Caco-2 (cell line): ENCODE measurements at regions not wholly inside any gene's neighbourhood (a gene's known extent, or its start where the extent isn't known, plus 50 kb on each side); places are given as distances from the start of the nearest gene placed in this dataset.

Experiments used
- BruUV-seq: library from RNA; stranded (reverse); fragments of 400-500 nt; replicated peaks from 2 replicates; lab custom pipeline; 2021; lab: Mats Ljungman, UMichigan
- CTCF ChIA-PET: fragments of 300-600 bp; sonication (Branson Sonifier 250); formaldehyde crosslinking; loops from one replicate; lab custom pipeline; 2022; ENCODE audit warnings: antibody characterized with exemption; lab: Charles Lee
- POLR2A ChIA-PET: fragments of 300-600 bp; sonication (Branson Sonifier 250); formaldehyde crosslinking; loops from one replicate; lab custom pipeline; 2022; ENCODE audit warnings: antibody characterized with exemption; lab: Charles Lee
- DNase-seq, 2 experiments: peaks; one replicate each; pipeline versions ENCODE4 v3.0.0 to v3.0.0-alpha.2; 2020 to 2022
- H3K27me3 ChIP-seq: replicated peaks from 2 replicates; pipeline ENCODE4 v1.6.0; 2011; ENCODE audit warnings: low read length; ENCODE audit not compliant: control insufficient read depth, insufficient read depth
- H3K36me3 ChIP-seq: 2 replicates; pipeline ENCODE4 v1.5.1; 2011; ENCODE audit warnings: low read length; ENCODE audit not compliant: control insufficient read depth, insufficient read depth
- H3K4me1 ChIP-seq: fragments of 250-450 bp; sonication (Bioruptor Pico); 2 replicates; pipeline ENCODE4 v1.5.1; 2020; ENCODE audit warnings: mild to moderate bottlenecking
- H3K4me3 ChIP-seq: 2 replicates; pipeline ENCODE4 v1.5.1; 2011; ENCODE audit warnings: low read depth, mild to moderate bottlenecking, control low read depth, low read length
- H3K9me3 ChIP-seq: fragments of 250-450 bp; sonication (Bioruptor Pico); 2 replicates; pipeline ENCODE4 v1.5.1; 2020; ENCODE audit warnings: mild to moderate bottlenecking, moderate library complexity
- H3K27ac Mint-ChIP-seq: one replicate; pipeline ENCODE4 v1.8.0; 2022; ENCODE audit warnings: mixed read lengths; ENCODE audit not compliant: unreplicated experiment
- H3K27me3 Mint-ChIP-seq: one replicate; pipeline ENCODE4 v1.8.0; 2022; ENCODE audit warnings: mixed read lengths; ENCODE audit not compliant: insufficient read depth, unreplicated experiment
- H3K36me3 Mint-ChIP-seq: one replicate; pipeline ENCODE4 v1.8.0; 2022; ENCODE audit warnings: mild to moderate bottlenecking, mixed read lengths; ENCODE audit not compliant: insufficient read depth, unreplicated experiment
- H3K4me1 Mint-ChIP-seq: one replicate; pipeline ENCODE4 v1.8.0; 2022; ENCODE audit warnings: low read depth, mixed read lengths; ENCODE audit not compliant: unreplicated experiment
- H3K4me3 Mint-ChIP-seq: one replicate; pipeline ENCODE4 v1.8.0; 2022; ENCODE audit warnings: mild to moderate bottlenecking, moderate library complexity, mixed read lengths; ENCODE audit not compliant: unreplicated experiment
- H3K9me3 Mint-ChIP-seq: one replicate; pipeline ENCODE4 v1.8.0; 2022; ENCODE audit warnings: mixed read lengths; ENCODE audit not compliant: unreplicated experiment
- intact Hi-C: fragments of 100-400 bp; cut with micrococcal nuclease; formaldehyde crosslinking; loops from one replicate; pipeline ENCODE4 v1.10.0; 2022; ENCODE audit not compliant: unreplicated experiment
- TF ChIP-seq, protein P1 (sequence below), 2 experiments: fragments of 200-600 bp in 1 of 2; IDR thresholded peaks; 1 replicate in 1 of 2; 2 replicates in 1 of 2; pipeline versions ENCODE4 v1.5.1 to v1.8.0; 2011 to 2022; ENCODE audit warnings: antibody characterized with exemption in 1 of 2, control low read depth in 1 of 2, inconsistent platforms in 1 of 2, low read depth in 1 of 2, low read length in 1 of 2, mild to moderate bottlenecking in 1 of 2, moderate library complexity in 1 of 2; ENCODE audit not compliant: insufficient read depth in 1 of 2, severe bottlenecking in 1 of 2, unreplicated experiment in 1 of 2

DNA sequence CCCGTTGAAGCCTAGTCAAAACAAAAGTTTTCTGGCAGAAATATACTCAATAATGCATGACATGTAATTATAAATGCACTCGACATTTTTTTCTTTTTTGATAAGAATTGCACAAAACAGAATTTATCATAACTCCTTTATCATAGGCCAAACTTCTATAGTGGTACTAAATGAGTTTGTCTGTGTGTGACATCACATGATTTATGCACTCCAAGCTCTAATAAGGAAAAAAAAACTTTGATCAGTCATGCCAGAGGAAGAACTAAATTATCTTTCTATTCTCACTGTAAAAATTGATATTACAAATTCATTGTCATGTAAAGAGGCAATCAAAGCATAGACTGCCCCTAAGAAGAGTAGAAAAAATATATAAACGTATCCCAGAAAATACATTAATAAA, 112.4 kb upstream of the NOCT start:
- H3K4me1 Mint-ChIP-seq, result peaks cover 6% of the 10 kb centered on the region
- H3K36me3 Mint-ChIP-seq, result no peaks in the 10 kb centered on the region
- H3K4me3 Mint-ChIP-seq, result no peak overlapping the region
- no peak overlapping the region for H3K4me3 ChIP-seq
- intact Hi-C loops, result no loop called here
- TF ChIP-seq, protein P1, sequence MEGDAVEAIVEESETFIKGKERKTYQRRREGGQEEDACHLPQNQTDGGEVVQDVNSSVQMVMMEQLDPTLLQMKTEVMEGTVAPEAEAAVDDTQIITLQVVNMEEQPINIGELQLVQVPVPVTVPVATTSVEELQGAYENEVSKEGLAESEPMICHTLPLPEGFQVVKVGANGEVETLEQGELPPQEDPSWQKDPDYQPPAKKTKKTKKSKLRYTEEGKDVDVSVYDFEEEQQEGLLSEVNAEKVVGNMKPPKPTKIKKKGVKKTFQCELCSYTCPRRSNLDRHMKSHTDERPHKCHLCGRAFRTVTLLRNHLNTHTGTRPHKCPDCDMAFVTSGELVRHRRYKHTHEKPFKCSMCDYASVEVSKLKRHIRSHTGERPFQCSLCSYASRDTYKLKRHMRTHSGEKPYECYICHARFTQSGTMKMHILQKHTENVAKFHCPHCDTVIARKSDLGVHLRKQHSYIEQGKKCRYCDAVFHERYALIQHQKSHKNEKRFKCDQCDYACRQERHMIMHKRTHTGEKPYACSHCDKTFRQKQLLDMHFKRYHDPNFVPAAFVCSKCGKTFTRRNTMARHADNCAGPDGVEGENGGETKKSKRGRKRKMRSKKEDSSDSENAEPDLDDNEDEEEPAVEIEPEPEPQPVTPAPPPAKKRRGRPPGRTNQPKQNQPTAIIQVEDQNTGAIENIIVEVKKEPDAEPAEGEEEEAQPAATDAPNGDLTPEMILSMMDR (IDR thresholded peaks at IDR 0.05; ENCODE audit: insufficient read depth in 1 of 2, low read depth in 1 of 2, low read length in 1 of 2, severe bottlenecking in 1 of 2, unreplicated experiment in 1 of 2), result no peak
- H3K27me3 ChIP-seq, result no peaks in the 10 kb centered on the region
- POLR2A ChIA-PET, result no interaction called here
- H3K36me3 ChIP-seq, result no peaks in the 10 kb centered on the region
- H3K4me1 ChIP-seq, result peaks cover 13% of the 10 kb centered on the region
- peaks cover 3% of the 10 kb centered on the region; the same call in 1 of the 2 replicates for H3K9me3 ChIP-seq
- no peaks in the 10 kb centered on the region for H3K9me3 Mint-ChIP-seq
- CTCF ChIA-PET, result no interaction called here
- no peak overlapping the region for H3K27ac Mint-ChIP-seq
- BruUV-seq, result no TSS peak
- no peak for DNase-seq
- no peaks in the 10 kb centered on the region for H3K27me3 Mint-ChIP-seq

DNA sequence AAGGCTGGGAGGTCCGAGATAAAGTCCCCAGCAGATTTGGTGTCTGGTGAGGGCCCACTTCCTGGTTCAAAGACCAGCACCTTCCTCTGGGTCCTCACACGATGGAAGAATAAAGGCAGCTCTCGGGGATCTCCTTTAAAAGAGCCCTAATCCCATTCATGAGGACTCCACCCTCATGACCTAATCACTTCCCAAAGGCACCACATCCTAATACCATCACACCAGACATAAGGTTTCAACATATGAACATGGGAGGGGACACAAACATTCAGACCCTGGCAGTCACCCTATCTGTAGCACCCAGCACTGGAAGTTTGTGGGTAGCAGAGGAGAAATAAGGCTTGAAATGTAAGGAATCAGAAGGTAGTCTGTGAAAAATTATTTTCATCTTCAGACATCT, 112.9 kb upstream of the NOCT start:
- H3K36me3 Mint-ChIP-seq, result no peaks in the 10 kb centered on the region
- TF ChIP-seq, protein P1 (IDR thresholded peaks at IDR 0.05; ENCODE audit: insufficient read depth in 1 of 2, low read depth in 1 of 2, low read length in 1 of 2, severe bottlenecking in 1 of 2, unreplicated experiment in 1 of 2), result no peak
- POLR2A ChIA-PET, result no interaction called here

DNA sequence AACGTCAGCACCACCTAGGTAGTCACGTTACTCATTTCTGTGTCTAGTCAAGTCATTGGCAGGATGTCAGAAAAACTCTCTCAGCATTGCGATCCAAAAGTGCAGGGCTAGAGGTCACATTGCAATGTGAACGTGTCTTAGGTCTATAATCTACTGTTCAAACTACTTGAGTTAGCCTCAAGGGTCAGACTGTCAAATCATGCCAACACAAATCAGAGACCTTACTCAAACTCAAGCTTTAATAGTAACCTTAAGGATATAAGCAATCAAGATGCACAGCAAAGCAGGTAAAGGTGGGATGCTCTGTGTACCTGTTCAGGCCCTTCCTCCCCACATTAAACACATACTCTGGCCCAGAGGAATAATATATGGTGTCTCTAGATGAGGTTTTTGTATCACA, 114.4 kb upstream of the NOCT start:
- H3K27me3 Mint-ChIP-seq, result no peaks in the 10 kb centered on the region
- no peaks in the 10 kb centered on the region for H3K9me3 Mint-ChIP-seq
- TF ChIP-seq, protein P1 (IDR thresholded peaks at IDR 0.05; ENCODE audit: insufficient read depth in 1 of 2, low read depth in 1 of 2, low read length in 1 of 2, severe bottlenecking in 1 of 2, unreplicated experiment in 1 of 2), result no peak
- no peaks in the 10 kb centered on the region for H3K36me3 Mint-ChIP-seq
- CTCF ChIA-PET, result no interaction called here
- Histone ChIP-seq H3K4me1 (peaks cover 26% of the 10 kb centered on the region), H3K9me3 (peaks cover 3% of the 10 kb centered on the region; the same call in 1 of the 2 replicates), H3K36me3 (no peaks in the 10 kb centered on the region), H3K4me3 (no peak overlapping the region), H3K27me3 (no peaks in the 10 kb centered on the region)
- POLR2A ChIA-PET, result no interaction called here
- no peak overlapping the region for H3K27ac Mint-ChIP-seq
- no peak overlapping the region for H3K4me3 Mint-ChIP-seq
- DNase-seq, result no peak
- intact Hi-C loops, result no loop called here
- H3K4me1 Mint-ChIP-seq, result peaks cover 16% of the 10 kb centered on the region
- BruUV-seq, result no TSS peak

More for the DNA sequence above, 112.9 kb upstream of the NOCT start:
- H3K27me3 Mint-ChIP-seq, result no peaks in the 10 kb centered on the region
- H3K4me1 ChIP-seq, result peaks cover 15% of the 10 kb centered on the region
- H3K4me1 Mint-ChIP-seq, result peaks cover 6% of the 10 kb centered on the region
- no TSS peak for BruUV-seq
- intact Hi-C loops, result no loop called here
- CTCF ChIA-PET, result no interaction called here
- H3K27ac Mint-ChIP-seq, result no peak overlapping the region
- peaks cover 3% of the 10 kb centered on the region; the same call in 1 of the 2 replicates for H3K9me3 ChIP-seq
- no peak for DNase-seq
- H3K4me3 ChIP-seq, result no peak overlapping the region
- no peaks in the 10 kb centered on the region for H3K9me3 Mint-ChIP-seq
- no peaks in the 10 kb centered on the region for H3K36me3 ChIP-seq
- H3K27me3 ChIP-seq, result no peaks in the 10 kb centered on the region
- no peak overlapping the region for H3K4me3 Mint-ChIP-seq
